Peyer's patch (tissue), 4 donors: ENCODE measurements at regions not wholly inside any gene's neighbourhood (a gene's known extent, or its start where the extent isn't known, plus 50 kb on each side); places are given as distances from the start of the nearest gene placed in this dataset.

Experiments
- DNase-seq, 3 donors: peaks; one replicate each; pipeline ENCODE4 v3.0.0-alpha.2; 2017 to 2019
- H3K27ac ChIP-seq, 4 donors: fragments of 200-600 bp; sonication (generic); one replicate each; pipeline ENCODE4 v1.5.1; 2016 to 2019
- H3K27me3 ChIP-seq, 2 donors: fragments of 200-600 bp; sonication (generic); one replicate each; pipeline ENCODE4 v1.5.1; 2019
- H3K36me3 ChIP-seq, 3 donors: fragments of 200-600 bp; sonication (generic); one replicate each; pipeline ENCODE4 v1.5.1; 2016 to 2019
- H3K4me1 ChIP-seq, 4 donors: fragments of 200-600 bp; sonication (generic); one replicate each; pipeline ENCODE4 v1.5.1; 2016 to 2019
- H3K4me3 ChIP-seq, 4 donors: fragments of 200-600 bp; sonication (generic); 1 replicate in 3 of 4; 2 replicates in 1 of 4; pipeline ENCODE4 v1.5.1; 2016 to 2019; ENCODE audit warnings: mild to moderate bottlenecking in 1 of 4
- H3K9me3 ChIP-seq, 4 donors: fragments of 200-600 bp; sonication (generic); one replicate each; pipeline ENCODE4 v1.5.1; 2016 to 2019; ENCODE audit warnings: mild to moderate bottlenecking in 1 of 4
- POLR2A ChIP-seq, 2 donors: fragments of 450-650 bp; IDR thresholded peaks; one replicate each; pipeline ENCODE4 v1.5.1; 2017; ENCODE audit warnings: antibody characterized with exemption in 2 of 2, mild to moderate bottlenecking in 2 of 2, moderate library complexity in 2 of 2
- TF ChIP-seq, protein P1 (sequence below), 6 experiments: fragments of 450-650 bp in 4 of 6; fragments of 200-600 bp in 2 of 6; sonication (generic) in 1 of 6; IDR thresholded peaks; one replicate each; pipeline ENCODE4 v1.5.1; 2017 to 2019; ENCODE audit warnings: antibody characterized with exemption in 6 of 6, mild to moderate bottlenecking in 3 of 6, moderate library complexity in 1 of 6

DNA sequence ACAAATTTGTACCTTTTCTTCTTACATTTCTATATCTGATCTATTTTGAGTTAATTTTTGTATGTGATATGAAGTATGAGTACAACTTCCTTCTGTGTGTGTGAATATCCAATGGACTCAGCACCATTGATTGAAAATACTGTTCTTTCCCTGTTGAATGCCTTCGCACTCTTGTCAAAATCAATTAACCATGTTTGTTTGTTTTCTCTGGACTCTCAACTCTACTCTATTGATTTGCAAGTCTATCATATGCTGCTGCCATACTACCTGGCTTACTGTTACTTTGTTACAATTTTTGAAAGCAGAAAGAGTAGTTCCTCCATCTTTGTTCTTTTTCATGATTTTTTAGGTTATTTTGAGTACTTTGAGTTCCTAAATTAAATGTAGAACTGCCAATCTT, 1437.4 kb upstream of the SPRY2 start:
- no peak for TF ChIP-seq POLR2A (IDR thresholded peaks at IDR 0.05)
- TF ChIP-seq, protein P1, sequence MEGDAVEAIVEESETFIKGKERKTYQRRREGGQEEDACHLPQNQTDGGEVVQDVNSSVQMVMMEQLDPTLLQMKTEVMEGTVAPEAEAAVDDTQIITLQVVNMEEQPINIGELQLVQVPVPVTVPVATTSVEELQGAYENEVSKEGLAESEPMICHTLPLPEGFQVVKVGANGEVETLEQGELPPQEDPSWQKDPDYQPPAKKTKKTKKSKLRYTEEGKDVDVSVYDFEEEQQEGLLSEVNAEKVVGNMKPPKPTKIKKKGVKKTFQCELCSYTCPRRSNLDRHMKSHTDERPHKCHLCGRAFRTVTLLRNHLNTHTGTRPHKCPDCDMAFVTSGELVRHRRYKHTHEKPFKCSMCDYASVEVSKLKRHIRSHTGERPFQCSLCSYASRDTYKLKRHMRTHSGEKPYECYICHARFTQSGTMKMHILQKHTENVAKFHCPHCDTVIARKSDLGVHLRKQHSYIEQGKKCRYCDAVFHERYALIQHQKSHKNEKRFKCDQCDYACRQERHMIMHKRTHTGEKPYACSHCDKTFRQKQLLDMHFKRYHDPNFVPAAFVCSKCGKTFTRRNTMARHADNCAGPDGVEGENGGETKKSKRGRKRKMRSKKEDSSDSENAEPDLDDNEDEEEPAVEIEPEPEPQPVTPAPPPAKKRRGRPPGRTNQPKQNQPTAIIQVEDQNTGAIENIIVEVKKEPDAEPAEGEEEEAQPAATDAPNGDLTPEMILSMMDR (IDR thresholded peaks at IDR 0.05) = no peak
- DNase-seq = no peak
- Histone ChIP-seq H3K4me3 (no peak overlapping the region), H3K27ac (no peak overlapping the region), H3K4me1 (no peaks in the 10 kb centered on the region), H3K9me3 (no peaks in the 10 kb centered on the region), H3K36me3 (no peaks in the 10 kb centered on the region), H3K27me3 (no peaks in the 10 kb centered on the region)

GRCh38 chr13:81773263-81773662, 1432.3 kb upstream of the SPRY2 start:
- TF ChIP-seq POLR2A (IDR thresholded peaks at IDR 0.05) = no peak
- TF ChIP-seq, protein P1 (IDR thresholded peaks at IDR 0.05) = no peak
- Histone ChIP-seq H3K36me3 (no peaks in the 10 kb centered on the region), H3K4me3 (no peak overlapping the region), H3K4me1 (no peaks in the 10 kb centered on the region), H3K27me3 (no peaks in the 10 kb centered on the region), H3K27ac (no peak overlapping the region), H3K9me3 (no peaks in the 10 kb centered on the region)
- DNase-seq = no peak

DNA sequence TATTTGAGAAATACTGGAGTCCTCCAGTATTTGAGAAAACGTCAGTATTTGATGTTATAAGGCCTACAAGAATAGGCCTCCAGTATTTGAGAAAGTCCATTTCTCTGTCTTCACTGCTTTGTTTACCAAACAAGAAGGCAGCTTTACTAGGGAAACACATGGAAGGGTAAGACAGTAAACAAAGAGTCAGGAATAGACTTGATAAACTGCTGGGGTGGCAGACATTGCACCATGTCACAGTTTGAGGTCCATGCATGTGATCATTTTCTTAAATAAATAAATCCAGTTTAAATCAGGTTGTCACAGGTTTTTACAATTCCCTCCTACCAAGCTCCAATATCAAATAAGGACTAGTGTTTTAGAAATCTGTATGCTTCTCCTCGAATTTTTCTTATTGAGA, 1431.0 kb upstream of the SPRY2 start:
- Histone ChIP-seq H3K27ac (no peak overlapping the region), H3K27me3 (no peaks in the 10 kb centered on the region), H3K4me1 (no peaks in the 10 kb centered on the region), H3K4me3 (no peak overlapping the region), H3K9me3 (no peaks in the 10 kb centered on the region), H3K36me3 (no peaks in the 10 kb centered on the region)
- no peak for TF ChIP-seq POLR2A (IDR thresholded peaks at IDR 0.05)
- TF ChIP-seq, protein P1 (IDR thresholded peaks at IDR 0.05) = no peak
- no peak for DNase-seq

GRCh38 chr13:81770868-81771505, 1430.1 kb upstream of the SPRY2 start:
- no peak for DNase-seq
- Histone ChIP-seq H3K27ac (no peak overlapping the region), H3K36me3 (no peaks in the 10 kb centered on the region), H3K9me3 (no peaks in the 10 kb centered on the region), H3K27me3 (no peaks in the 10 kb centered on the region), H3K4me1 (no peaks in the 10 kb centered on the region), H3K4me3 (no peak overlapping the region)
- TF ChIP-seq POLR2A (IDR thresholded peaks at IDR 0.05) = no peak
- TF ChIP-seq, protein P1 (IDR thresholded peaks at IDR 0.05) = no peak

DNA sequence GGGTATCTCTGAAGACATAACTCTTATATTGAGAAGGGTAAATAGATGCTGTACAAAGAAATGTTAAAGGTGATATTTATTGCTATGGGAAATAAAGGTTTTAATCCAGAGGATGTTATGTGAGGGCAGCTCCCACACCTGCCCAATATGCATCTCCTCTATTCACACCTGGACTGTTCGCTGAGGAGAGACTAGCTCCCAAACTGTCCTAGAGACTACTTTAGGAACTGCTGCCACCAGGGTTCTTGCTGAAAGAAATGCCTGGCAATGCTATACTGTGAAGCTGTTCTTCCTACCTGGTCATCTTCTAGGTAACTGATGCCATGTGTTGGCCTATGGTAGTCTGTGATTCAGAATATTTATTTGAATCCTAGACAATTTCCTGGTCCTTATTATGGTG, 1421.5 kb upstream of the SPRY2 start:
- H3K9me3 ChIP-seq = no peaks in the 10 kb centered on the region
- no peaks in the 10 kb centered on the region for H3K4me1 ChIP-seq
- H3K4me3 ChIP-seq = no peak overlapping the region
- H3K27ac ChIP-seq = no peak overlapping the region
- no peak for DNase-seq
- no peaks in the 10 kb centered on the region for H3K27me3 ChIP-seq
- TF ChIP-seq POLR2A (IDR thresholded peaks at IDR 0.05) = no peak
- TF ChIP-seq, protein P1 (IDR thresholded peaks at IDR 0.05) = no peak
- no peaks in the 10 kb centered on the region for H3K36me3 ChIP-seq

DNA sequence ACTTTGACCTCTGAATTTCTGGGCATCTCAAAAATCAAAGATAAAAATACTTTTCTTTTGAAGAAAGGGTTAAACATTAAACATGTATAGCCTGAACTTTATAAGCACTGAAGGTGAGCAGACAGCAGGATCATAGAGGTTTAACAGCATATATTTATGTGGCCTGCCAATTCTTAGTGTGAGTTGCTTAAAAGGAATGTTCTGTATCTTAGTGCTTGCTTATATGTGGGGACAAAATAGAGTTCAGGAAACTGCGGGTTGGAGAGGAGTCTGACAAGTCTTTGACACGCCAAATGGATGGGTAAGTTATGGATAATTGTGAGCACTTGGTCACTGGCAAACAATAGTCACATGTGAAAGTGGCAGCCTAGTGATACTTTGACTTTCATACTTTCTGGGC, 1419.4 kb upstream of the SPRY2 start:
- Histone ChIP-seq H3K4me3 (no peak overlapping the region), H3K9me3 (no peaks in the 10 kb centered on the region), H3K4me1 (no peaks in the 10 kb centered on the region), H3K36me3 (no peaks in the 10 kb centered on the region), H3K27ac (no peak overlapping the region), H3K27me3 (no peaks in the 10 kb centered on the region)
- no peak for DNase-seq
- TF ChIP-seq, protein P1 (IDR thresholded peaks at IDR 0.05) = no peak
- no peak for TF ChIP-seq POLR2A (IDR thresholded peaks at IDR 0.05)
